ENCODE measurements at regions not wholly inside any gene's neighbourhood (a gene's known extent, or its start where the extent isn't known, plus 50 kb on each side); places are given as distances from the start of the nearest gene placed in this dataset.
"Not testable (repeated sequence)": the region's sequence is repeated elsewhere in the genome, so short reads cannot be mapped to it uniquely, and the experiment has no call there.

- H3K36me3 ChIP-seq, H3K27me3 ChIP-seq, DNase-seq, H3K9me3 ChIP-seq, H3K4me3 ChIP-seq: not testable (repeated sequence)
Observed at GRCh38 chr4:102210806-102211205, 134.5 kb downstream of the SLC39A8 start.

GRCh38 chr4:102204634-102205033 is 140.6 kb downstream of the SLC39A8 start:
- H3K9me3 ChIP-seq, DNase-seq, H3K27me3 ChIP-seq, H3K4me3 ChIP-seq, H3K36me3 ChIP-seq: not testable (repeated sequence)

- H3K4me3 ChIP-seq: no peak overlapping the region
- H3K9me3 ChIP-seq: no peaks in the 10 kb centered on the region
- DNase-seq: peak; percentile 37
- no peaks in the 10 kb centered on the region for H3K27me3 ChIP-seq
- H3K36me3 ChIP-seq: no peaks in the 10 kb centered on the region
Observed at GRCh38 chr4:102196221-102196620, 149.1 kb downstream of the SLC39A8 start.

GRCh38 chr4:102193145-102193544 is 152.1 kb downstream of the SLC39A8 start:
- no peak overlapping the region for H3K4me3 ChIP-seq
- H3K27me3 ChIP-seq: no peaks in the 10 kb centered on the region
- no peaks in the 10 kb centered on the region for H3K9me3 ChIP-seq
- no peak for DNase-seq
- no peaks in the 10 kb centered on the region for H3K36me3 ChIP-seq

GRCh38 chr4:102180046-102180445 is 165.2 kb downstream of the SLC39A8 start:
- Histone ChIP-seq H3K4me3 (no peak overlapping the region), H3K36me3 (no peaks in the 10 kb centered on the region), H3K9me3 (no peaks in the 10 kb centered on the region), H3K27me3 (no peaks in the 10 kb centered on the region)
- no peak for DNase-seq

- Histone ChIP-seq H3K4me3 (no peak overlapping the region), H3K36me3 (no peaks in the 10 kb centered on the region), H3K27me3 (no peaks in the 10 kb centered on the region), H3K9me3 (no peaks in the 10 kb centered on the region)
- peak; percentile 51 for DNase-seq
Observed at GRCh38 chr4:102174719-102175189, 170.5 kb downstream of the SLC39A8 start.

- Histone ChIP-seq H3K9me3 (no peaks in the 10 kb centered on the region), H3K4me3 (no peak overlapping the region), H3K27me3 (no peaks in the 10 kb centered on the region), H3K36me3 (no peaks in the 10 kb centered on the region)
- no peak for DNase-seq
Observed at GRCh38 chr4:102172341-102172740, 172.9 kb downstream of the SLC39A8 start.

- Histone ChIP-seq H3K36me3 (no peaks in the 10 kb centered on the region), H3K4me3 (no peak overlapping the region), H3K27me3 (no peaks in the 10 kb centered on the region), H3K9me3 (no peaks in the 10 kb centered on the region)
- DNase-seq: no peak
Observed at GRCh38 chr4:102170910-102171309, 174.4 kb downstream of the SLC39A8 start.

- H3K27me3 ChIP-seq: no peaks in the 10 kb centered on the region
- no peak overlapping the region for H3K4me3 ChIP-seq
- no peaks in the 10 kb centered on the region for H3K36me3 ChIP-seq
- no peaks in the 10 kb centered on the region for H3K9me3 ChIP-seq
- DNase-seq: no peak
Observed at GRCh38 chr4:102169345-102169744, 175.9 kb downstream of the SLC39A8 start.

- Histone ChIP-seq H3K36me3 (no peaks in the 10 kb centered on the region), H3K4me3 (no peak overlapping the region), H3K9me3 (no peaks in the 10 kb centered on the region), H3K27me3 (no peaks in the 10 kb centered on the region)
- no peak for DNase-seq
Observed at GRCh38 chr4:102168580-102168979, 176.7 kb downstream of the SLC39A8 start.

- Histone ChIP-seq H3K27me3 (no peaks in the 10 kb centered on the region), H3K9me3 (no peaks in the 10 kb centered on the region), H3K4me3 (no peak overlapping the region), H3K36me3 (no peaks in the 10 kb centered on the region)
- no peak for DNase-seq
Observed at GRCh38 chr4:102165584-102165983, 179.7 kb downstream of the SLC39A8 start.

- Histone ChIP-seq H3K27me3 (no peaks in the 10 kb centered on the region), H3K9me3 (no peaks in the 10 kb centered on the region), H3K36me3 (no peaks in the 10 kb centered on the region), H3K4me3 (no peak overlapping the region)
- DNase-seq: no peak
Observed at GRCh38 chr4:102163404-102164140, 181.7 kb downstream of the SLC39A8 start.

GRCh38 chr4:102157984-102158383 is 187.3 kb downstream of the SLC39A8 start:
- Histone ChIP-seq H3K36me3 (no peaks in the 10 kb centered on the region), H3K9me3 (no peaks in the 10 kb centered on the region), H3K27me3 (no peaks in the 10 kb centered on the region), H3K4me3 (no peak overlapping the region)
- DNase-seq: no peak

GRCh38 chr4:102153391-102153790 is 191.9 kb downstream of the SLC39A8 start:
- Histone ChIP-seq H3K4me3 (no peak overlapping the region), H3K36me3 (no peaks in the 10 kb centered on the region), H3K9me3 (no peaks in the 10 kb centered on the region), H3K27me3 (no peaks in the 10 kb centered on the region)
- DNase-seq: no peak

GRCh38 chr4:102151696-102152095 is 193.6 kb downstream of the SLC39A8 start:
- no peaks in the 10 kb centered on the region for H3K36me3 ChIP-seq
- no peaks in the 10 kb centered on the region for H3K27me3 ChIP-seq
- H3K4me3 ChIP-seq: no peak overlapping the region
- no peak for DNase-seq
- no peaks in the 10 kb centered on the region for H3K9me3 ChIP-seq

- Histone ChIP-seq H3K4me3 (no peak overlapping the region), H3K27me3 (no peaks in the 10 kb centered on the region), H3K9me3 (no peaks in the 10 kb centered on the region), H3K36me3 (no peaks in the 10 kb centered on the region)
- DNase-seq: no peak
Observed at GRCh38 chr4:102143433-102143832, 201.8 kb downstream of the SLC39A8 start.

- no peak for DNase-seq
- no peak overlapping the region for H3K4me3 ChIP-seq
- no peaks in the 10 kb centered on the region for H3K36me3 ChIP-seq
- H3K27me3 ChIP-seq: no peaks in the 10 kb centered on the region
- H3K9me3 ChIP-seq: no peaks in the 10 kb centered on the region
Observed at GRCh38 chr4:102141842-102142241, 203.4 kb downstream of the SLC39A8 start.

- no peaks in the 10 kb centered on the region for H3K27me3 ChIP-seq
- no peak for DNase-seq
- H3K36me3 ChIP-seq: no peaks in the 10 kb centered on the region
- no peaks in the 10 kb centered on the region for H3K9me3 ChIP-seq
- no peak overlapping the region for H3K4me3 ChIP-seq
Observed at GRCh38 chr4:102139932-102140331, 205.3 kb downstream of the SLC39A8 start.

Measured in MG63 (cell line).